ELF-1 (cell line): ENCODE measurements at regions not wholly inside any gene's neighbourhood (a gene's known extent, or its start where the extent isn't known, plus 50 kb on each side); places are given as distances from the start of the nearest gene placed in this dataset.
"Not testable (repeated sequence)": the region's sequence is repeated elsewhere in the genome, so short reads cannot be mapped to it uniquely, and the experiment has no call there.

Experiments
- DNase-seq: peaks from one replicate; pipeline ENCODE4 v3.0.0-alpha.2; 2016; ENCODE audit warnings: low read depth, low spot score

- no peak for DNase-seq
Measured at GRCh38 chr5:120917214-120917758, 453.2 kb downstream of the PRR16 start.

DNA sequence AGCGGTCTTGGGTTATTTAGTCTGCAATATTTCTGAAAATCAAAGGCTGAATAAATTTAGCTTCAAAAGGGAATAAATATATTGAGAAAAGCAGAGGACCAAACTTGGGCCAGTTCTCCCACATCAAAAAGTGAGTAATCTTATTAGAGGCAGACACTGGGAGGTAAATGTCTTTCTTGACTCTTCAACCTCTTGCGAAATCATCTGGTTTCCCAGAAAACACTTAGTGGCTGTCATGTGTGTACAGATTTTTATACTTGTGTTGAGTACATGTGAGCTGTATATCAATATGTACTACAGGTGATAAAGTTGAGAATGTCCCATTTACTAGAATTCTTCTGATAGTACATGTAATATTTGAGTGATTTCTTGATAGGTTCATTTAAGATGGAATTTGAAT, 454.9 kb downstream of the PRR16 start:
- DNase-seq: no peak

- no peak for DNase-seq
Measured at GRCh38 chr5:120923026-120923425, 458.9 kb downstream of the PRR16 start.

- DNase-seq: no peak
Measured at GRCh38 chr5:120926471-120926870, 462.4 kb downstream of the PRR16 start.

- DNase-seq: no peak
Measured at GRCh38 chr5:120927950-120928530, 463.9 kb downstream of the PRR16 start.

GRCh38 chr5:120932480-120932879, 468.4 kb downstream of the PRR16 start:
- no peak for DNase-seq

DNA sequence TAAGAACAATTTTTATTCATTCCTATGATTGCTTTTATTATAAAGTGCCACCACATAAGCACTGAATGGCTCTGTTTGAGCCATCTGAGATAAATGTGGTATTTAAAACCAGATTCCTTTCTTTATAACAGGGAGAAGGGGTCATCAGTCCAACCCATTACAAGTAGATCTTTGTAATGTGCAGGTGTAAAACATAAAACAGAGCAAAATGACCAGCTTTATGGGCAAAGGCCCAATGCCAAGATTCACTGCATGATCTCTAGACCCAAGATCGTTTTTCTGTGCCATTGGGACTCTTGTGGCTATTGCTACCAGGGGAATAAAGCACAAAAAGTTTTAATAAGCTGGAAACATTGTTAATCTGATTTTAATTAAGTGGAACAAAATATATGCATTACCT, 469.9 kb downstream of the PRR16 start:
- no peak for DNase-seq

GRCh38 chr5:120936652-120937051, 472.6 kb downstream of the PRR16 start:
- no peak for DNase-seq

DNA sequence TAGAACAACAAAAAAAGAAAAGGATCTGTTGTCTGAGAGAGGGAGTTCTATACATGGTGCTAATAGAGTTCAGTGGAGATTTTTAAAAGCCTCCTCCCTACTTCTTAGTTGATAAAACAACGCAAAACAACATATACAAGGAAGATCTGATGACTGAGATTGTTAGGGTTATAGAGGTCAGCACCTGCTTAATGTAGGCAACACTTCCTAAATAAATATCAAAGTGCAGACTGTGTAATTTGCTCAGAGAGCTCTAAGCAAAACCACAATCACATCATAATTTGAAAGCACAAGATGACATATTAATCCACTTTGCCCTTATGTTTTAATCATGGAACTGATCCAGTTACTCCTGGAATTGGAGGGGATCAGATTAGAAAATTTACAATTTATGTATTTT, 474.5 kb downstream of the PRR16 start:
- no peak for DNase-seq

GRCh38 chr5:120942596-120943350, 478.7 kb downstream of the PRR16 start:
- peak; percentile 8 for DNase-seq

DNA sequence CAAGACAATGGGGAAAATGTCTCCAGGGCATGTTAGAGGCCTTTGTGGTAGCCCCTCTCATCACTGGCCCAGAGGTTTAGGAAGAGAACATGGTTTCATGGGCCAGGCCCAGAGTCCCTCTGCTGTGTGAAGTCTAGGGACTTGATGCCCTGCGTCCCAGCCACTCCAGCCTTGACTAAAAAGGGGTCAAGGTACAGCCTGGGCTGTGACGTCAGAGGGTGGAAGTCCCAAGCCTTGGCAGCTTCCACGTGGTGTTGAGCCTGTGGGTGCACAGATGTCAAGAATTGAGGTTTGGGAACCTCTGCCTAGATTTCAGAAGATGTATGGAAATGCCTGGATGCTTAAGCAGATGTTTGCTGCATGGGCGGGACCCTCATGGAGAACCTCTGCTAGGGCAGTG, 485.5 kb downstream of the PRR16 start:
- peak; percentile 18 for DNase-seq

- not testable (repeated sequence) for DNase-seq
Measured at GRCh38 chr5:120953445-120953844, 489.3 kb downstream of the PRR16 start.

- DNase-seq: no peak
Measured at GRCh38 chr5:120954255-120954654, 490.2 kb downstream of the PRR16 start.

DNA sequence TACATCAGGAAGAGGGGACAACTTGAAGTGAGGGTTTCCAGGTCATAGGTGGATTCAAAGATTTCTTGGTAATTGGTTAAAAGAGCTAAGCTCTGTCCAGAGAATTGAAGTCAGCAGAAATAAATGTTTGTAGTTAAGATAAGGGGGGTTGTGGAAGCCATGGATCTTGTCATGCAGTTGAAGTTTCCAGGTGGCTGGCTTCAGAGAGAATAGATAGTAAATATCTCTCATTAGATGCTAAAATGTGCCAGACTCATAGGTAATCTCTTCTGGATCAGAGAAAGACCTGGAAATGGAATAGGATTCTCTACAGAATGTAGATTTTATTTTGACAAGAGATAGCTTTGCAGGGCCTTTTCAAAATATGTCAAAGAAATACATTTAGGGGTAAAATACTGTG, 491.7 kb downstream of the PRR16 start:
- no peak for DNase-seq

DNA sequence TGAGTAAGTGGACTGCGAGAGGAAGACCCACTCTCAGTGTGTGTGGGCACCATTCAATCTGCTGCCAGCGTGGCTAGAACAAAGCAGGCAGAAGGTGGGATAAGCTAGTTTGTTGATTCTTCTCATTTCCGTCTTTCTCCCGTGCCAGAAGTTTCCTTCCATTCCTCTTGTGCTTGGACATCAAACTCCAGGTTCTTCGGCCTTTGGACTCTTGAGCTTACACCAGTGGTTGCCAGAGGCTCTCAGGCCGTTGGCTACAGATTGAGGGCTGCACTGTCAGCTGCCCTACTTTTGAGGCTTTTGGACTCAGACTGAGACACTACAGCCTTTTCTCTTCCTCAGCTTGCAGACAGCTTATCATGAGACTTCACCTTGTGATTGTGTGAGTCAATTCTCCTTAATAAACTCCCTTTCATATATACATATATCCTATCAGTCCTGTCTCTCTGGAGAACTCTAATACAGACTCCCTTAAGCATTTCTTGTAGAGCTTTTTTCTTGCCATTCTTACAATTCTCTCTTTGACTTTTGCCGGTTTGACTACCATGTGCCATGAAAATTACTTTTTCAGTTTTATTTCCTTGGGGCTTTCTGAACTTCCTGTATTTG, 494.9 kb downstream of the PRR16 start:
- DNase-seq: no peak

DNA sequence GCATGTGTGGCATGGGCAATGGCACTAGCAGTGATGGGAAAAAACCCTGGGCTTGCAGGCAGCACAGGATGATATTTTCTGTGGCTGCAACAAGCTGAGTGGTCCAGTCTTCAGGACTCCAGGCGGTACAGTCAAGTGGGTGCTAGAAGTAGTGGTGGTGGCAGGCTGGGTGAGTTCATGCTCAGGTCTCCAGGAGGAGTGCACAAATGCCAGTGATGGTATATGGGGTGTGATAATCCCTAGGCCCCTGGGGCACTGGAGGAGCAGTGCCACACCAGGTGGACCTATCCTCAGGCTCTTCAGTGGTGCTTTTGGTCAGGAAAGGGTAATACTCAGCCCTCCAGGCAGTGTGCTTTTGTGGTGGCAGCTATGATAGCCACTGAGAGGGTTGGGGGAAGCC, 496.4 kb downstream of the PRR16 start:
- no peak for DNase-seq

DNA sequence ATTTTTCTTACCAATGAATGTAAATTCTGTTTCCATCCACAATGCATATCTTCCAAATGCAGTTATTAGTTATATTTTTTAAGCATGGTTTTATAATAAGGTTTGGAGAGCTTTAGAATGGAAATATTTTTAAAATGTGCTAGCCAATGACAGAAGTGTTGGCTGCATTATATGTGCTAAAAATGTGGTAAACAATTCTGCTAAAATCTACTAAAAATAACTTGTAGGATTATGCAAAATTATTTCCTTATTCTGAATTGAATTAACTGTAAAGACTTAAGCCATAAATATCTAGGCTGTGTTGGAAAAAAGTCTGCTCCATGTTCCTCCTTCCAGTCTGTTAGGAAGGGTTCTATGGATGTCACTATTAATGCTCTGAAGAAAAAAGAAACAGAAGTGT, 503.3 kb downstream of the PRR16 start:
- DNase-seq: no peak

DNA sequence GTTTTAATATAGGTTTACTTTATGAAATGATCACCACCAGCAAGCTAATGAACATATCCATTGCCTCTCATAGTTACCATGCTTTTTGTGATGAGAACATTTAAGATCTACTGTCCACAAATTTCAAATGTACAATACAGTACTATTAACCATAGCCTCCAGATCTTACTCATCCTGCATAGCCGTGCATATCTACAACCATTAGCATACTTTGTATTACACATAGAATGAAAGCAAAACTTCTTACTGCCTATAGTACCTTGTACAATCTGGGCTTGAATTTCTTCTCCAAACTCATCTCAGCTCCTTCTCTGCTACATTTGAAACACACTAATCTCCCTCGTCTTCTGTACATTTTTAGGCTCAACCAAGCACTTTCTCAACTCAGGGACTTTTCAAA, 510.6 kb downstream of the PRR16 start:
- DNase-seq: no peak

DNA sequence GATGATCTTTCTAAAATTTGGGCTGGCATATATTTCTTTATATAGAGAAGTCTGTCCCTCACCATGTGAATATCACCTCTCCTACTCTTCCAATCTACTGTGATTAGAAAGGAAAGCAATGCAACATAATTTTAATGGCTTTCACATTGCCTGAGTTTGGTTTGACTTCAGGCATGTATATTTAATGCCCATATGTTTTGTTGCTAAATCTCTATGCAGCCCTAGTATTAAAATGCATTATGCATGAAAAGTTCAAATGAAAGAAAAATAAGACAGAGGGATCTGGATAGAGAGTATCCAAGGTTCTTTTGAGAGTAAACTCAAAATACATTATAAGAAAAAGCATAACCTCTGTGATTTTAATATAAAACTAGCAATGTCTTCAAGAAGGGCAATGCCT, 518.3 kb downstream of the PRR16 start:
- DNase-seq: no peak

- DNase-seq: no peak
Measured at GRCh38 chr5:120985526-120985925, 521.4 kb downstream of the PRR16 start.

- no peak for DNase-seq
Measured at GRCh38 chr5:120988491-120988890, 524.4 kb downstream of the PRR16 start.

GRCh38 chr5:120988941-120989340, 524.8 kb downstream of the PRR16 start:
- DNase-seq: no peak

DNA sequence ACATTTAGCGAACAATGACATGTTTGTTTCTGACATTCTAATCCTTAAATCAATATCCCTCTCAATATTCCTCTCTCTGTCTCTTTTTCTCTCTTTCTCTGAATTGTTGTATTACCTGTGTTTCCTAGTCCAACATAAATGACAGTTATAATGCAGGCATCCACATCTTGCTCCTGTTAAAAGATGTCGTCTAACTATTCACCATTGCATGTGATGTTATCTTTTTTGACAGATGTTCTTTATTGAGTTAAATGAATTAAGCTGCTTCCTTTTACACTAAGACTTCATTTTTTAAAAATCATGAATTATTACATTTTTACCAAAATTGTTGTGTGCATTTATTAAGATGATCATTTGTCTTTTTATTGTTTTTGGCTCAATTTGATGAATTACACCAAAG, 527.5 kb downstream of the PRR16 start:
- DNase-seq: no peak
